NCI-H146 (cell line): ENCODE measurements at regions not wholly inside any gene's neighbourhood (a gene's known extent, or its start where the extent isn't known, plus 50 kb on each side); places are given as distances from the start of the nearest gene placed in this dataset.

Source experiments
- DNase-seq: peaks from one replicate; lab custom pipeline; 2025; lab: John Stamatoyannopoulos, UW

GRCh38 chr12:19018302-19018970 lies 111.1 kb upstream of the PLEKHA5 start:
- DNase-seq: no peak

DNA sequence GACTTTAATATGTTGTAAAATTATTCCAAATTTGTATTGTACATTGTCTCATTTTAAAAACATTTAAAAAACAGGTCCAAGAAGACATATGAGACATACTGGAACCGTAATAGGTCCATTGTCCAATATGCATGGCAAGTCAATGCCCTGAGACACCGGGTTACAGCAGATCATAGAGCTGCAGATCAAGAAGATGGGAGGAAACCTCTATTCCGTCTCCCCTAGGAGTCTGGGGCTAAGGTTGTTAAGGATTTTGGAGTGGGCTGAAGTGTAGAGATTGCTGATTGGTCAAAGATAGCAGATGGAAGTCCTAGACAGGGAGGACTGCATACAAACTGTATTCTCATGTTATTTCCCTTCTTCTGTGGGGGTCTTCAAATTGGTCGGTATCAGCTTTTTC lies 108.3 kb upstream of the PLEKHA5 start:
- no peak for DNase-seq

GRCh38 chr12:19021646-19022045 lies 107.9 kb upstream of the PLEKHA5 start:
- DNase-seq: no peak

- DNase-seq: no peak
These were observed 104.0 kb upstream of the PLEKHA5 start for GRCh38 chr12:19025582-19025981.

GRCh38 chr12:19026034-19026433 lies 103.5 kb upstream of the PLEKHA5 start:
- no peak for DNase-seq

- peak; percentile 81 for DNase-seq
These were observed 102.7 kb upstream of the PLEKHA5 start for GRCh38 chr12:19026614-19027488.

- DNase-seq: no peak
These were observed 99.4 kb upstream of the PLEKHA5 start for GRCh38 chr12:19030180-19030579.

GRCh38 chr12:19030603-19031002 lies 98.9 kb upstream of the PLEKHA5 start:
- no peak for DNase-seq

DNA sequence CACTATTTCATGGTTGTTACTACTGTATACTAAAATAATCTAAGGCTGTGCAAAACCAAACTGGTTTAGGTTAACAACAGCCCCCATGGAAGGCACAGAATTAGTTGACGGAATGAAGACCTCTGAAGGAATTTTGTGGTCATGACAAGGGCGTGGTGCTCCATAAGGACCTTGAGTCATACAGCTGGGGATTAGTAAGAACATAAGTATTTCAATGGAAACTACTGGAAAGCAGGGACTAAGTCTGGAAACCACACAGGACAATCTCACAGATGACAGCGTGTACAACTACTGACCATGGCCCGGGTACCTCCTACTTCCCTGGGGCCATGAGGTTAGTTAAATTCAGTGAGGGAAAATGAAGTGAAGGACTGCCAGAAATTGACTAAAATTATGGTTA lies 98.5 kb upstream of the PLEKHA5 start:
- DNase-seq: no peak

DNA sequence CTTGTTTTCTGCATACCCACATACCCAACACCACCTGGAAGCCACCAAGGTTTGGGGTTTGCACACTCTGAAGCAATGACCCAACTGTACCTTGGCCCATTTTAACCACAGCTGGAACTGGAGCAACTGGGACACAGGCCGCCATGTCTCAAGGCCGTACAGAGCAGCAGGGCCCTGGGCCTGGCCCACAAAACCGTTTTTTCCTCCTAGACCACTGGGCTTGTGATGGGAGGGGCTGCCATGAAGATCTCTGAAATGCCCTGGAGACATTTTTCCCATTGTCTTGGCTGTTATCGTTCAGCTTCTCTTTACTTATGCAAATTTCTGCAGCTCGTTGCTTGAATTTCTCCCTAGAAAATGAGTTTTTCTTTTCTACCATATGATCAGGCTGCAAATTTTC lies 96.7 kb upstream of the PLEKHA5 start:
- no peak for DNase-seq

DNA sequence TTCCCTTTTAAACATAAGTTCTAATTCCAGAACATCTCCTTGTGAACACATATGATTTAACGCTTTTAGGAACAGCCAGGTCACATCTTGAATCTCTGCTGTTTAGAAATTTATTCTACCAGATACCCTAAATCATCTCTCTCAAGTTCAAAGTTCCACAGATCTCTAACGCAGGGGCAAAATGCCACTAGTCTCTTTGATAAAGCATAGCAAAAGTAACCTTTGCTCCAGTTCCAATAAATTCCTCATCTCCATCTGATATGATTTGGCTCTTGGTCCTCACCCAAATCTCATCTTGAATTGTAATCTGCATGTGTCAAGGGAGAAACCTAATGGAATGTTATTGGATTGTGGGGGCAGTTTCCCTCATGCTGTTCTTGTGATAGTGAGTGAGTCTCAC lies 96.3 kb upstream of the PLEKHA5 start:
- DNase-seq: no peak

DNA sequence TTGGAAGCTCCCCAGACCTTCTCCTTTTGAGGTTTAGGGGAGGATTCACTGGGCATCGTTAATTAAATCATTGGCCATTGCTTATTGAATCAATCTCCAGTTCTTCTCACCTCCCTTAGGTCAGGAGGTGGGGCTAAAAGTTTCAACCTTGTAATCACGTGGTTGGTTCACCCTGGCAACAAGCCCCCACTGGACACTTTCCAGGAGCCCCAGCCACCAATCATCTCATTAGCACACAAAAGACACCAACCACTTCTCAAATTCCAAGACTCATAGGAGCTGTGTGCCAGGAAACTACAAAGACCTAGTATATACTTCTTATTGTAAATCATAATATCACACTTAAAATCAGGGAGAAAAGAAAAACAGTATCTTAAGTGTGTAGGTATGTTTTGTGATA lies 94.6 kb upstream of the PLEKHA5 start:
- DNase-seq: no peak

DNA sequence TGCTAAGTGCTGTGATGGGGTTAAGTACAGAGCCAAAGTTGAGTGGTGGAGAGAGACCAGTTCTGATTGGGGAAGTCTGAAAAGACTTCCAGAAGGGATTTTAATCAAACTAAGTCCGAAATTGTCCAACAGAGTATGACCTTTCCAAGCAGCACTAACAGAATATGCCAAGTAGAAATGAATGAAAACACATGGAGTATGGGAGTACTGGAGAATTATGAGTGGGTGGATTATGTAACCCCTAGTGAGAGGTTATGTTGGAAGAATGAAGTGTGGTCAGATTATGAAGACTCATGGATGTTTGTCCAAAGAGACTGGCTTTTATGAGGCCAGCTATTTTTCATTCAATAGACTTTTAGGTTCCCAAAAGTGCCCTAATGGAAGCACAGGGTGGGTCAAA lies 94.0 kb upstream of the PLEKHA5 start:
- no peak for DNase-seq

DNA sequence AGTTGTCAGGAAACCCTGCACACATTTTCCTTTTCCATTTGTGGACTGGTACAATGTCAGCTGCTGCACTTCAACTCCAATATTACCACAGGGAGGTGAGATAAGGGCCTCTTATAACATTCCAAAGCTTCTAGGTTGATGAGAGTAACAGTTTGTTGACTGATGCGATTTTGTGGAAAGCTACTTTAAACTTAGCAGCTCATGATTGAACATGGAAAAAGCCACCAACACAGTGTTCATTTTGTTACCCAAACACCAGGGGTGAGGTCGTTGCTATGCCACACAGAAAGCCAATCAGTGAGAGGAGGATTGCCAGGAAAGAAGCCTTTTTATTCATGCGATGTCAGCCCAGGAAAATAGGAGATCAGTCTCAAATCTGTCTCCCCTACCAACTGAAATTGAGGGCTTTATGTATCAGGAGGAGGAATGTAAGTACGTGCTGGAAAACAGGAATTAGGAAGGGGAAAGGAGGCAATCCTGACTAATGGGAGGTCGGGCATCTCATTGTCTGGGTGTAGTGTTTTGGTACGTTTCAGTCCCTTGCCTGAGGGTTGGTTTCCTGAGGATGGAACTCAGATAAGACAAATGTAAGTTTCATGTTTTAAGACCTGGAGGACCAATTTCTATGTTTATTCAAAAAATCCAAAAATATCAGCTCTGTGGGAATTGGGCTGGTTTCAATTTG lies 92.7 kb upstream of the PLEKHA5 start:
- DNase-seq: no peak

GRCh38 chr12:19038209-19038608 lies 91.3 kb upstream of the PLEKHA5 start:
- DNase-seq: no peak

- no peak for DNase-seq
These were observed 90.0 kb upstream of the PLEKHA5 start for GRCh38 chr12:19039515-19039914.

DNA sequence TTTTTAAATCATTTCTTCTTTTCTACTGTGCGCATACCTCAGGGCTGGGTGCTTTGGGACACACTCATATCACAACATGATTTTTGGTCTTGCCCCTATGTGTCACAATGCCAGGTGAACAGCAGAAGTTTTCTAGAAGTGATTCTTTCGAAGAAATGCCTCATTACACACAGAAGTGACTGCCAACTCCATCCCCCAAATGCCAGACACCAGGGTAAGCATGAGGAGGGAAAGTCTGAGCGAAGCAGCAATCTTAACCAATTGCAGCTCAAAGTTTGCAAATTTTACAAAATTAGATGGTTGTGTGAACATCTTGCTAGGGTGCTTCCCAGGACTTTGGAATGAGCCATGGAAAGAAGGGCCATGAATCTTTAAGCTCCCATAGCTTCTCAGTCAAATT lies 87.3 kb upstream of the PLEKHA5 start:
- DNase-seq: no peak

GRCh38 chr12:19044430-19044829 lies 85.1 kb upstream of the PLEKHA5 start:
- no peak for DNase-seq

DNA sequence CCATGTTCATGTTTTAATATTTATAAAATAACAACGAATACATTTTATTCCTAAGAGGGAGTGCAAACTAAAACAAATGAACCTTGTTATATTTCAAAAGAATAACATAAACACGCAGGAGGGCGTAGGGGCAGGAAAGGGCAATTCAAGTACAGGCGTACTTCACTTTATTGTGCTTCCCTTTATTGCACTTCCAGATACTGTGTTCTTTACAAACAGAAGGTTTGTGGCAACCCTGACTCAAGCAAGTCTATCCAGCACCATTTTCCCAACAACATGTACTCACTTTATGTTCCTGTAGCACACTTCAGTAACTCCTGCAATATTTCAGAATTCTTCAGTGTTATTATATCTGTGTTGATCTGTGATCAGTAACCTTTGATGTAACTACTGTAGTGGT lies 84.6 kb upstream of the PLEKHA5 start:
- no peak for DNase-seq

GRCh38 chr12:19045426-19045825 lies 84.1 kb upstream of the PLEKHA5 start:
- no peak for DNase-seq

DNA sequence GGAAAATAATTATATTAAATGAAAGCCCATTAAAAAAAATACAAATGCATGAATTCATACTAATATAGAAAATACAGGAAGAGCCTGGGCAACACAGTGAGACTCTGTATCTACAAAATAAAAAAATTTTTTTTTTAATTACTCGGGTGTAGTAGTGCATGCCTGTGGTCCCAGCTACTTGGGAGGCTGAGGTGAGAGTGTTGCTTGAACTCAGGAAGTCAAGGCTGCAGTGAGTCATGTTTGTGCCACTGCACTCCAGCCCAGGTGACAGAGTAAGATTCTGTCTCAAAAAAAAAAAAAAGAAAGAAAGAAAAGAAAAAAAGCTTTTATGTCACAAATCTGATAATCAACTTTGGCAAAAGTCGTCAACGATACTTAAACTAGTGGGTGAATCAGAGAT lies 80.6 kb upstream of the PLEKHA5 start:
- DNase-seq: no peak

- DNase-seq: peak; percentile 50
These were observed 76.8 kb upstream of the PLEKHA5 start for GRCh38 chr12:19052689-19053088.

- DNase-seq: no peak
These were observed 76.3 kb upstream of the PLEKHA5 start for GRCh38 chr12:19053218-19053617.
